Muscle layer of duodenum (tissue), 2 donors: ENCODE measurements at regions not wholly inside any gene's neighbourhood (a gene's known extent, or its start where the extent isn't known, plus 50 kb on each side); places are given as distances from the start of the nearest gene placed in this dataset.
"Not testable (repeated sequence)": the region's sequence is repeated elsewhere in the genome, so short reads cannot be mapped to it uniquely, and the experiment has no call there.

Experiments
- H3K27ac ChIP-seq: one replicate; pipeline ENCODE4 v1.7.0; 2013; ENCODE audit warnings: mild to moderate bottlenecking, low read length
- H3K27me3 ChIP-seq: one replicate; pipeline ENCODE4 v1.7.0; 2013; ENCODE audit warnings: low read depth, mild to moderate bottlenecking, control low read depth, low read length
- H3K36me3 ChIP-seq, 2 donors: one replicate each; pipeline ENCODE4 v1.7.0; 2013; ENCODE audit warnings: low read length in 2 of 2, control low read depth in 1 of 2, mild to moderate bottlenecking in 1 of 2; ENCODE audit not compliant: insufficient read depth in 2 of 2, control insufficient read depth in 1 of 2
- H3K4me1 ChIP-seq, 2 donors: one replicate each; pipeline ENCODE4 v1.7.0; 2013; ENCODE audit warnings: low read length in 2 of 2, mild to moderate bottlenecking in 2 of 2, control low read depth in 1 of 2, moderate library complexity in 1 of 2; ENCODE audit not compliant: insufficient read depth in 2 of 2, control insufficient read depth in 1 of 2
- H3K4me3 ChIP-seq, 2 donors: one replicate each; pipeline ENCODE4 v1.7.0; 2013; ENCODE audit warnings: low read length in 2 of 2, low read depth in 1 of 2, mild to moderate bottlenecking in 1 of 2
- H3K9me3 ChIP-seq, 2 donors: one replicate each; pipeline ENCODE4 v1.7.0; 2013; ENCODE audit warnings: low read length in 2 of 2, control low read depth in 1 of 2, mild to moderate bottlenecking in 1 of 2; ENCODE audit not compliant: control insufficient read depth in 1 of 2
- donor health status: healthy.

DNA sequence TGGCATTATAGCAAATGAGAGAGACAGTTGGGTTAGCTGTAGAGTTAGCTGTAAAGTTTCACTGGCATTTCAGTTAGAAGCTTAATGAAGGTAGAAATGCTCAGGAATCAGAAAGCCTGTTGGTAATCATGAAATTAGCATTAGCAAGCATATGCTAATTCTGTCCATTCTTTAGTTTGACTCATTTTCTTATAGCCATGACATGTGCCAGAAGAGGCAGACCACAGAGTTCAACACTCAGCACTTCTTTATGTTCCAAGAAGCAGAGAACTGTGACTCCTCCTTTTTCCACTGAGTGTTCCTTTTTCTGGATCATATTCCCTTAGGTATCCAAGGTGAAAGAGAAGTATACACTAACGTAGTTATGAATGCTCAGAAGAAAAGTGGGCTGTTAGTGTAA is 276.2 kb upstream of the SGO1 start:
- Histone ChIP-seq H3K36me3 (no peaks in the 10 kb centered on the region), H3K4me1 (no peaks in the 10 kb centered on the region), H3K27me3 (no peaks in the 10 kb centered on the region), H3K27ac (no peak overlapping the region), H3K9me3 (no peaks in the 10 kb centered on the region), H3K4me3 (no peak overlapping the region)

DNA sequence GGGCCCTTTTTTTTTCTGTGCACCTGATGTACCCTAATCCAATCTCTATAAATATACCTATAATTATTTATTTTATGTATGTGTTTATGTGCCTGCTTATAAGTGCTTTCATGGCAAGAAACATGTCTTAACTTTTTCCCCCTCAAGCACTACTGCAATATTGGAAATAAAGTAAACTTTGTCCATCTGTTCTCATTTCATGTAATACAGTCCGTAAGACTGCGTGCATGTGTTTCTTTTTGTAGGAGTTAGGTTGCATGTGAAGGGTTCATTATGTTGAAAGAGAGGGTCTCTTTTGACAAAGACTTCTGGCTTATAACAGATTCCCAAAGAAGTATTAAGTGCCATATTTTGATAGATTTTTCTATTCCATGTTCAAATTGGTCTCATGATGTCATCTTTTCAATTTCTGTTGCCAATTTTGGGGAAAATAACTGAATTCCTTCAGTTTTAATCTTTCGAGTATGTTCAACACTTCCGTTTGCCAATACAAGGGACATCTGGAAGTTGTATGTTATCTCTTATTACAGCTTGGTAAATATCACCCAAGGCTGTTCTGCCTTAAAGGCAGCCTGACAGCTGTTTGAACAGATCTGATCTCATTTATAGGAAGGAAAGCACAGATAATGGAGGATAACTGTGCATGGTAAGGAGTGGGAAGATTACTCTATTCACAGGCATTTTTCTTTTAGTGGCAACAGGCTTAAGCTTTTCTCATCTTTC is 273.1 kb upstream of the SGO1 start:
- Histone ChIP-seq H3K9me3 (peaks cover 0 to 2% of the 10 kb centered on the region in 2 donors), H3K4me3 (no peak overlapping the region), H3K4me1 (no peaks in the 10 kb centered on the region), H3K27ac (no peak overlapping the region), H3K36me3 (no peaks in the 10 kb centered on the region), H3K27me3 (no peaks in the 10 kb centered on the region)

- H3K4me1 ChIP-seq = no peaks in the 10 kb centered on the region
- no peak overlapping the region for H3K4me3 ChIP-seq
- H3K36me3 ChIP-seq = no peaks in the 10 kb centered on the region
- H3K9me3 ChIP-seq = peaks cover 0 to 2% of the 10 kb centered on the region in 2 donors
- no peak overlapping the region for H3K27ac ChIP-seq
- H3K27me3 ChIP-seq = no peaks in the 10 kb centered on the region
These were observed 270.5 kb upstream of the SGO1 start for GRCh38 chr3:20456511-20456910.

DNA sequence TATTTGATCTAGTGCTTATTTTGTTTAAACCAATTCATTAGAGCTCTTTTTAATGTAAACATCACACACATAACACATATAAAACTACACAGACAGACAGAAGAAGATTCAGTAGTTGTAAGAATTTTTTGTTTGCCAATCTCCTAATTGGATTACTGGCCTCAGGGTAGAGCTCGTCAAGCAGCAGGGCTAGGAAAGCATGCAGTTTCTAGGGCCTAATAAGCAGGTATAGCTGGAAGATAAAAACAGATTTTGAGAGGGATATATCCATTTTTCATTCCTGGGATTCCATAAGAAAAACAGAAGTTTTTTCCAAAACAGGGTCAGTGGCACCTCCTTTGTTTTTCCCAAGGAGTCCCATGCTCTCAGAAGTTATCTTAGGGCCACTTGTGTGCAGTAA is 265.2 kb upstream of the SGO1 start:
- Histone ChIP-seq H3K9me3 (peaks cover 3 to 6% of the 10 kb centered on the region in 2 donors), H3K36me3 (no peaks in the 10 kb centered on the region), H3K27ac (no peak overlapping the region), H3K27me3 (no peaks in the 10 kb centered on the region), H3K4me1 (no peaks in the 10 kb centered on the region), H3K4me3 (no peak overlapping the region)

GRCh38 chr3:20450611-20451010 is 264.6 kb upstream of the SGO1 start:
- no peaks in the 10 kb centered on the region for H3K4me1 ChIP-seq
- H3K27me3 ChIP-seq = no peaks in the 10 kb centered on the region
- H3K36me3 ChIP-seq = no peaks in the 10 kb centered on the region
- no peak overlapping the region for H3K4me3 ChIP-seq
- no peak overlapping the region for H3K27ac ChIP-seq
- peaks cover 3 to 6% of the 10 kb centered on the region in 2 donors for H3K9me3 ChIP-seq

DNA sequence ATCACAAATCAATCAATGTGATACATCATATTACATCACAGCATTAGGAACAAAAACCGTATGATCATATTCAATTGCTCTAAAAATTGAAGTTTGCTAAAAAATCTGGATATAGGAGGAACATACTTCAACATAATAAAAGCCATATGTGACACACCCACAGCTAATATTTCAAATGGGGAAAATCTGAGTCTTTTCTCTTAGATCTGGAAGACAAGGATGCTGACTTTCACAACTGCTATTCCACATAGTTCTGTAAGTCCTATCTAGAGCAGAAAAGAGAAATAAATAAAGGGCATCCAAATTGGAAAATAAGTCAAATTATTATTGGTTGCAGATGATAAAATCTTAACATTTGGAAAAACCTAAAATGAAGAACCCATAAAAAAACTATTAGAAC is 256.8 kb upstream of the SGO1 start:
- Histone ChIP-seq H3K9me3 (peaks cover 0 to 3% of the 10 kb centered on the region in 2 donors), H3K36me3 (no peaks in the 10 kb centered on the region), H3K27ac (no peak overlapping the region), H3K27me3 (no peaks in the 10 kb centered on the region), H3K4me3 (no peak overlapping the region), H3K4me1 (no peaks in the 10 kb centered on the region)

GRCh38 chr3:20427268-20427667 is 241.3 kb upstream of the SGO1 start:
- not testable (repeated sequence) for H3K4me3 ChIP-seq, H3K27ac ChIP-seq, H3K9me3 ChIP-seq, H3K4me1 ChIP-seq, H3K36me3 ChIP-seq, H3K27me3 ChIP-seq

DNA sequence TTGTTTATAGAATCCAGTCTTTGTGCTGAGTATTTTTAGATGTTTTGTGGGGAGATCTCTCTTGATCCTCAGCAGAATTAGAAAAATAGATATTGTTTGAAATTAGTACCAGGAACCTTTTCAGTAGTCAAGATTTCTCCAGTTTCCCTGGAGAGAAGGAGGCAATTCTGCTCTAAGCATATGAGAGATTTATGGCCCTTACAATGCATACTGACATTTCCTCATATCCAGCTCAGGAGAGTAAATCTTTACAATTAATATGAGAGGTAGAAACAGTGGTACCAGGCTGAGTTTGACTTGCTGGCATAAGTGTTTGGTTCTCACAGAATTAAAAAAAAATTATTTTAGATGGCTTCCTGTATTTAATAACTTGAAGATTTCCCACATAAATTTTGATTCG is 239.1 kb upstream of the SGO1 start:
- H3K4me3 ChIP-seq = no peak overlapping the region
- no peaks in the 10 kb centered on the region for H3K36me3 ChIP-seq
- H3K27ac ChIP-seq = no peak overlapping the region
- H3K27me3 ChIP-seq = no peaks in the 10 kb centered on the region
- no peaks in the 10 kb centered on the region for H3K9me3 ChIP-seq
- no peaks in the 10 kb centered on the region for H3K4me1 ChIP-seq

- no peaks in the 10 kb centered on the region for H3K27me3 ChIP-seq
- H3K4me3 ChIP-seq = no peak overlapping the region
- no peak overlapping the region for H3K27ac ChIP-seq
- H3K36me3 ChIP-seq = no peaks in the 10 kb centered on the region
- H3K4me1 ChIP-seq = no peaks in the 10 kb centered on the region
- H3K9me3 ChIP-seq = no peaks in the 10 kb centered on the region
These were observed 238.1 kb upstream of the SGO1 start for GRCh38 chr3:20424086-20424485.

DNA sequence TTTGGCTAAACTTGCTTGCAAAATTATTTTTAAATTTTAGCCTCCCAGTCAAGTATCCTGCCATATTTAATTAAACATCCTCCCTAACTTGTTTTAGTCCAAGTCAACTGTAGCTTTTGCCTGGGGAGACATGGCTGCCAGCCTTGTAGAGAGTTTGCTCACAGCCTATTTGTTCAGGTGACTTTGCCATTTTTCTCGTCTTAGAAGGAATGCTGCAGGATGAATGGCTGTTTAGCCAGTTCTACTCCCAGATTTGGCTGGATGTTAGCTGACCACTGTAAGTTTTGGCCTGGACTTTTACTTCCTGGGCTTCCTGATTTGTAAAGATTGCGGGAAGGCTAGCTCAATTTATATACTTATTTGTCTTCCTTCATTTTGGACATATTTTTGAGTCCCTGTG is 236.4 kb upstream of the SGO1 start:
- H3K27ac ChIP-seq = no peak overlapping the region
- H3K27me3 ChIP-seq = no peaks in the 10 kb centered on the region
- no peaks in the 10 kb centered on the region for H3K36me3 ChIP-seq
- no peaks in the 10 kb centered on the region for H3K4me1 ChIP-seq
- H3K9me3 ChIP-seq = no peaks in the 10 kb centered on the region
- H3K4me3 ChIP-seq = no peak overlapping the region

DNA sequence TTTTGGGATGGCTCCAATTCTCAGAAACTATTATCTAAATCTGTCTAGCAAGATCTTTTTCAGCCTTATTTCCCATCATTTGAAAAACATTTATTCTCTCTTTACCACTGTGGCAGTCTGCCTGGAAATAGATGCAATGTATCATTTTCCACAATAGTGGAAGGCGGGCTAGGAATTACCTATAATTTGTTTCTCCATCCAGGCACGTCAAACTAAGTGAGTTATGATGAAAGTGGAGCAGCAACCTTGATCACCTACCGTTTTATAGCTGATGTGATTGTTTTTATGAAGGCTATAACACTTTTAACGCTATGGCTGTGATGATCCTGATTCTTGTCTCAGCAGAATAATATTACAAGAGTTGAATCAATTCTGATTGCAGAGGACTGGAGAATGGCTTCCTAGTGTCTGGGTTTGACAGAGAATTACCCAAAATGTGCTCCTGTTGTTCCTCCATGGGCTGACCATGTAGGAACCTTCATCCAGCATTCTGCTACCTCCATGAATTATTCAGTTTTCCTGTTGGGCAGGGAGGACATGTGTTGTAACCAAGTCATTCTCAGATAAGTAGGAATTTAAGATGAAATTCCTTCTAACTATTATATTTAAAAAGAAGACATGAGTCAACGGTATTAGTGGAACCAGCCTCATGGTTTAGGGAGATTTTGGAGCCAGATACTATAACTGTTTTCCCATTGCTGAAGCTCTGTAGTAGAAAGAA is 231.5 kb upstream of the SGO1 start:
- H3K36me3 ChIP-seq = no peaks in the 10 kb centered on the region
- H3K4me1 ChIP-seq = no peaks in the 10 kb centered on the region
- no peak overlapping the region for H3K4me3 ChIP-seq
- H3K9me3 ChIP-seq = no peaks in the 10 kb centered on the region
- H3K27ac ChIP-seq = no peak overlapping the region
- H3K27me3 ChIP-seq = no peaks in the 10 kb centered on the region

GRCh38 chr3:20406611-20407011 is 220.6 kb upstream of the SGO1 start:
- H3K27me3 ChIP-seq = no peaks in the 10 kb centered on the region
- H3K27ac ChIP-seq = no peak overlapping the region
- no peaks in the 10 kb centered on the region for H3K9me3 ChIP-seq
- no peaks in the 10 kb centered on the region for H3K4me1 ChIP-seq
- no peak overlapping the region for H3K4me3 ChIP-seq
- H3K36me3 ChIP-seq = no peaks in the 10 kb centered on the region
